ENCODE measurements at regions not wholly inside any gene's neighbourhood (a gene's known extent, or its start where the extent isn't known, plus 50 kb on each side); places are given as distances from the start of the nearest gene placed in this dataset.

DNA sequence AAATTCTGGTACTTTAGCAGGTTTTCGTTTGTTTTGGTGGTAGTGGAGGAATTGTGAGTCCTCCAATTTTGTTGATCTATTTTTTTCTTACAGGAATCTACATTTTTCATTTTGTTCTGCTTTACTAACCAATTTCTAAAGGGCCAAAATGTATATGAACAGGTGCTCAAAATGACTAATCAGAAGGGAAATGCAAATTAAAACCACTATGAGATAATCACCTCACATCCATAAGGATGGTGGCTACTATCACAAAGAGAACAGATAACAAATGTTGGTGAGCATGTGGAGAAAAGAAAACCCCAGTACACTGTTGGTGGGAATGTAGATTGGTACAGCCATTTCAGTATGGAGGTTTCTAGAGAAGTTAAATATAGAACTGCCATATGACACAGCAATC is 134.2 kb downstream of the LMO4 start:
- H3K4me3 ChIP-seq (ENCODE audit: insufficient read depth, low read depth, low read length, poor library complexity, severe bottlenecking) = no peak overlapping the region
- no peaks in the 10 kb centered on the region for H3K36me3 ChIP-seq (ENCODE audit: control insufficient read depth, insufficient read depth, low read length)

DNA sequence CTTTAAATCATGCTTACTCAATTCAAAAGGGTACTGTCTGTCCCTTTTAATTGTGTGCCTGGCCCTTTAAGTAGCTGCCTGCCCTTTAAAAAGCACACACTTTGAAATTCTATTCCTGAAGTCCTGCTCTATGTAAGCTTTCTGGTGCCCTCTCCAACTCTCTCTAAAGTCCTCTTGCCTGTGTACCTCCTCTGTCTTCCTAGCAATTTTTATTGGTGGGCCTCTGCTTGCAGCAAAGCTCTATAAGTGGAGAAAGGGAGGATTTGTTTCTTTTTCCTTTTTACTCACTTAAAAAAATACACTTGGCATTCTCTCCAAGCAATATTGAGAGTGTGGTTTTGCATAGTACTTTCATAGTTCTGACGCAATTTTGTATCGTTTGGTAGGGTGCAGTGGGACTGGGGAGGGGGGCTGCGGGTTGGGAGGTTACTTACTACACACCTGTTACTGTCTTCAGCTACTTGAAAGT is 135.4 kb downstream of the LMO4 start:
- Histone ChIP-seq H3K4me1 (ENCODE audit: control insufficient read depth, insufficient read depth, low read length, poor library complexity, severe bottlenecking) (no peaks in the 10 kb centered on the region), H3K4me3 (ENCODE audit: insufficient read depth, low read depth, low read length, poor library complexity, severe bottlenecking) (no peak overlapping the region), H3K27me3 (replicated peaks; ENCODE audit: control insufficient read depth, insufficient read depth, low read length, poor library complexity, severe bottlenecking) (no peaks in the 10 kb centered on the region), H3K36me3 (ENCODE audit: control insufficient read depth, insufficient read depth, low read length) (no peaks in the 10 kb centered on the region), H3K27ac (ENCODE audit: insufficient read depth, low read length, poor library complexity, severe bottlenecking) (no peak overlapping the region), H3K9me3 (ENCODE audit: control insufficient read depth, low read length) (no peaks in the 10 kb centered on the region)
- DNase-seq = no peak

More for the DNA sequence above, 134.2 kb downstream of the LMO4 start:
- no peak overlapping the region for H3K27ac ChIP-seq (ENCODE audit: insufficient read depth, low read length, poor library complexity, severe bottlenecking)
- no peaks in the 10 kb centered on the region for H3K9me3 ChIP-seq (ENCODE audit: control insufficient read depth, low read length)
- no peaks in the 10 kb centered on the region for H3K4me1 ChIP-seq (ENCODE audit: control insufficient read depth, insufficient read depth, low read length, poor library complexity, severe bottlenecking)
- H3K27me3 ChIP-seq (replicated peaks; ENCODE audit: control insufficient read depth, insufficient read depth, low read length, poor library complexity, severe bottlenecking) = no peaks in the 10 kb centered on the region
- no peak for DNase-seq

DNA sequence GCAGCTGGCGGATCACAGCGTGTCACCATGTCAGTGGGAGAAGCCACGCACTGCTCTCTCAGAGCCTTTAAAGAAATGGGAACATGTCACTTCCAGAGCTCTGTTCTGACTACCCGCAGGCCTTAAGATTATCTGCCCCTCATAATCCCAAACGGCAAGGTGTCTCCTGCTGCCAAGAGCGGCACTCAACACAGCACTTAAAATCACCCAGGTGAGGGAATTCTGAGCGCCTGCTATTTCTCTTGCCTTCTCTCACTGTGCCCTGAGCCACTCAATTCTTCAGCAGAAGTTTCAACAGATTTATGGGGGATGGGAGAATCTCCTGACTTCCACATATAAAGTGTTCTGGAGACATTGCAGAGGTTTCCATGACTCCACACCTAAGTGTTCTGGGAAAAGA is 137.9 kb downstream of the LMO4 start:
- Histone ChIP-seq H3K27me3 (replicated peaks; ENCODE audit: control insufficient read depth, insufficient read depth, low read length, poor library complexity, severe bottlenecking) (no peaks in the 10 kb centered on the region), H3K4me3 (ENCODE audit: insufficient read depth, low read depth, low read length, poor library complexity, severe bottlenecking) (no peak overlapping the region), H3K27ac (ENCODE audit: insufficient read depth, low read length, poor library complexity, severe bottlenecking) (no peak overlapping the region), H3K4me1 (ENCODE audit: control insufficient read depth, insufficient read depth, low read length, poor library complexity, severe bottlenecking) (no peaks in the 10 kb centered on the region), H3K9me3 (ENCODE audit: control insufficient read depth, low read length) (no peaks in the 10 kb centered on the region), H3K36me3 (ENCODE audit: control insufficient read depth, insufficient read depth, low read length) (no peaks in the 10 kb centered on the region)
- DNase-seq = no peak

DNA sequence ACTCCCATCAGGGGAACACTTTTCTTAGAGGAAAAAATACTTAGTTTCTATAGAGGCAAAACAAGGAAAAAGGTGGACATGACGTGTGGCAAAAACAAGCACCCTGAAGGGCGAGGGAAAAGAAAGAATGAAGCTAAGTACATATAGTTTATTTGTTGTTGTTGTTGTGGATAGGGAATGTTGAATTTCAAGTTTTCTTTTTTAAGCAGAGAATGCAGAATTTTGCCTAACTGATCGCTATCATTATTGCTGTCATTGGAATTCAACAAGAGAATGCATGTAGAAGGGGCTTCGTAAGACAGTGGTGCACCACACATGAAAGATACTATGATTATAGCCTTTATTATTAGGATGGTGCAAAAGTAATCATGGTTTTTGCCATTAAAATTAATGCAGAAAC is 144.0 kb downstream of the LMO4 start:
- H3K4me3 ChIP-seq (ENCODE audit: insufficient read depth, low read depth, low read length, poor library complexity, severe bottlenecking) = no peak overlapping the region
- no peaks in the 10 kb centered on the region for H3K27me3 ChIP-seq (replicated peaks; ENCODE audit: control insufficient read depth, insufficient read depth, low read length, poor library complexity, severe bottlenecking)
- no peaks in the 10 kb centered on the region for H3K9me3 ChIP-seq (ENCODE audit: control insufficient read depth, low read length)
- H3K36me3 ChIP-seq (ENCODE audit: control insufficient read depth, insufficient read depth, low read length) = no peaks in the 10 kb centered on the region
- no peaks in the 10 kb centered on the region for H3K4me1 ChIP-seq (ENCODE audit: control insufficient read depth, insufficient read depth, low read length, poor library complexity, severe bottlenecking)
- H3K27ac ChIP-seq (ENCODE audit: insufficient read depth, low read length, poor library complexity, severe bottlenecking) = no peak overlapping the region
- no peak for DNase-seq

DNA sequence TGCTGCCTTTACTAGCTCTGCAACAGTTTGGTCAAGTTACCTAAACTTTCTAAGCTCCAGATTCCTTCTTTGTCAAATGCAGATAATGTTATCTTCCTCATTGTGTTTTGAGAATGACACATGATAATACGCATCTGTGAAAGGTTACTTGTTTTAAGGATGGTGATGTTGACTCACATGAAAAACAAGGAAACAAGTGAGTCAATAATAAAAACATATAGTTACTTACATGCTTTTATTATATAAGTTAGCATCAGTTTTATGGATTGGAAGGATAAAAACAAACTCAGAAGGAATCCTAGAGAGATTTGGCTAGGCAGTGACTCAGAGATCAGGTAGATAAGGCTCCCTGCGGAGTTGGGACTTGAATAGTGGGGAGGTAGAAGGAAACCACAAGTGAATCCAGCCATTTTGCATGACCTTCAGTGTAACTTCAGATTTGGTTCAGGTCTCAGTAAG is 144.6 kb downstream of the LMO4 start:
- Histone ChIP-seq H3K4me3 (ENCODE audit: insufficient read depth, low read depth, low read length, poor library complexity, severe bottlenecking) (no peak overlapping the region), H3K9me3 (ENCODE audit: control insufficient read depth, low read length) (no peaks in the 10 kb centered on the region), H3K27ac (ENCODE audit: insufficient read depth, low read length, poor library complexity, severe bottlenecking) (no peak overlapping the region), H3K36me3 (ENCODE audit: control insufficient read depth, insufficient read depth, low read length) (no peaks in the 10 kb centered on the region), H3K4me1 (ENCODE audit: control insufficient read depth, insufficient read depth, low read length, poor library complexity, severe bottlenecking) (no peaks in the 10 kb centered on the region), H3K27me3 (replicated peaks; ENCODE audit: control insufficient read depth, insufficient read depth, low read length, poor library complexity, severe bottlenecking) (no peaks in the 10 kb centered on the region)
- no peak for DNase-seq

DNA sequence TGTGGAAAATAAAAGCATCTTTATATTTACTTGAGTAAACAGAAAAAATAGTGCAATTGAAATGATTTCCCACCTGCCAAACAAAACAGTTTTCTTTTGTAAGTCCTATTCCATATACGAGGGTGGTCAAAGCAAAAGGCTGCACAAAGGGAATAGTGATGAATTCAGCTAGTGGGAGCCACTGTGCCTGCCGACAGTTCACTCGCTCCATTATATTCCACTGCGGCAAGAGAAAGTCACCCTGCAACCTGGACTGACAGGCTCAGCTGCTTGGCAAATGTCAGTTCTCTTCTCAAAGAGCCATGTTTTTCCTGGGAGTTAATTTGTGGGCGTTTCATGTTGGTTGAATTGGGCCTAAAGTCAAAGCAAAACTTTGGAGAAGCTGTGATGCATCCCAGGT is 145.4 kb downstream of the LMO4 start:
- no peaks in the 10 kb centered on the region for H3K36me3 ChIP-seq (ENCODE audit: control insufficient read depth, insufficient read depth, low read length)
- no peak for DNase-seq
- no peak overlapping the region for H3K4me3 ChIP-seq (ENCODE audit: insufficient read depth, low read depth, low read length, poor library complexity, severe bottlenecking)
- H3K4me1 ChIP-seq (ENCODE audit: control insufficient read depth, insufficient read depth, low read length, poor library complexity, severe bottlenecking) = no peaks in the 10 kb centered on the region
- no peaks in the 10 kb centered on the region for H3K27me3 ChIP-seq (replicated peaks; ENCODE audit: control insufficient read depth, insufficient read depth, low read length, poor library complexity, severe bottlenecking)
- no peak overlapping the region for H3K27ac ChIP-seq (ENCODE audit: insufficient read depth, low read length, poor library complexity, severe bottlenecking)
- H3K9me3 ChIP-seq (ENCODE audit: control insufficient read depth, low read length) = no peaks in the 10 kb centered on the region

DNA sequence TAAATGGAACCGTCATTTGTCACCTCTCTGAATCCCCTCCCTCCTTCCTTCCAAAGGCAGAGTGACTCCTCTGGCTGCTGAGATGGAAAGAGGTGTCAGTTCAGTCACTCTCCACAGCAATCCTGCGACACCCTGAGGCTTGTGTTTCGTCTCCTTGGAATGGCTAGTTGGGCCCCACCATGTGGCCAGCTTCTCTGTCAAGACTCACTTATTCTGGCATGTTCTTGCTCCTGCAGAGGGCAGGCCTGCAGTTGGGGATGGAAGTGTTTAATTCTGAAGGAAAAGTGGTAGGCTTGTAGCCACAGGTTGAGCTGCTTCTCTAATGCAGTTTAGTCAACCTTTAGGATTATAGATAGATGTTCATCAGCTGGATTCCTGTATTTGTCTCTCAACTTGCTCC is 149.6 kb downstream of the LMO4 start:
- no peak for DNase-seq
- Histone ChIP-seq H3K4me1 (ENCODE audit: control insufficient read depth, insufficient read depth, low read length, poor library complexity, severe bottlenecking) (no peaks in the 10 kb centered on the region), H3K27me3 (replicated peaks; ENCODE audit: control insufficient read depth, insufficient read depth, low read length, poor library complexity, severe bottlenecking) (no peaks in the 10 kb centered on the region), H3K4me3 (ENCODE audit: insufficient read depth, low read depth, low read length, poor library complexity, severe bottlenecking) (no peak overlapping the region), H3K9me3 (ENCODE audit: control insufficient read depth, low read length) (no peaks in the 10 kb centered on the region), H3K36me3 (ENCODE audit: control insufficient read depth, insufficient read depth, low read length) (no peaks in the 10 kb centered on the region), H3K27ac (ENCODE audit: insufficient read depth, low read length, poor library complexity, severe bottlenecking) (no peak overlapping the region)

DNA sequence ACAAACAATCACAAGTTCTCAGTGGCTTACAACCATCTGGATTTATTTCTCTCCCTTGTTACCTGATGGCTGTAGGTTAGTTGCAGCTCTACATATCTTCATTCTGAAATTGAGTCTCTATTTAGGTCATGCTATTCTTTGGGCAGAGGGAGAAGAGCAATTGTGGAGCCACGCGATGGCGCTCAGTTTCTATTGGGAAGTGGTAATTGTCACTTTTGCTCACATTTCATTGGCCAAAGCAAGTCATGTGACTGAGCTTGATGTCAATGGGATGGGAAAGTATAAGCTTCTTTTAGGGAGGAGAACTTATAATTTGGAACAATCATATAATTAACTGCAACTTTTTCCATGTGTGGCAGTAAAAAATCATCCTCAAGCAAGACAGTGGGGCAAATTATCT is 166.5 kb downstream of the LMO4 start:
- H3K27ac ChIP-seq (ENCODE audit: insufficient read depth, low read length, poor library complexity, severe bottlenecking) = no peak overlapping the region
- H3K36me3 ChIP-seq (ENCODE audit: control insufficient read depth, insufficient read depth, low read length) = no peaks in the 10 kb centered on the region
- DNase-seq = no peak

DNA sequence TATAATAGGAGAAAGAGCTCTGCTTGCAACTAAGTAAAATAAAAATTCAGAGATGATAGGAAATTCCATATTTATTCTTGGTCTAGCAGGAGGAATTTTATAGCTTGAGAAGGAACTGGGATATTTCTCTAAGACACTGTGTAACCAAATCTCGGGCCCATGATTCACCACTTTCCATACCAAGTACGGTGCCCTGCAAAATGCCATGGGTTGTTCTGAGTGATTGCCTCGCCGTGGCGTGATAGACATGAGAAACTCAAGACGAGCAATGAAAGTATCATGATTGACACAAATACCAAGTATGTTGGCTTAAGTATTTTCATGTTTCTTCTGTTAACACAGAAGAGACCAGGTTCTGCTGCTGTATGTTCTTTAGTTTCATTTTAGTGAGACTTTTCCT is 167.2 kb downstream of the LMO4 start:
- DNase-seq = no peak
- Histone ChIP-seq H3K36me3 (ENCODE audit: control insufficient read depth, insufficient read depth, low read length) (no peaks in the 10 kb centered on the region), H3K4me1 (ENCODE audit: control insufficient read depth, insufficient read depth, low read length, poor library complexity, severe bottlenecking) (no peaks in the 10 kb centered on the region), H3K4me3 (ENCODE audit: insufficient read depth, low read depth, low read length, poor library complexity, severe bottlenecking) (no peak overlapping the region), H3K9me3 (ENCODE audit: control insufficient read depth, low read length) (no peaks in the 10 kb centered on the region), H3K27ac (ENCODE audit: insufficient read depth, low read length, poor library complexity, severe bottlenecking) (no peak overlapping the region), H3K27me3 (replicated peaks; ENCODE audit: control insufficient read depth, insufficient read depth, low read length, poor library complexity, severe bottlenecking) (no peaks in the 10 kb centered on the region)

More for the DNA sequence above, 166.5 kb downstream of the LMO4 start:
- Histone ChIP-seq H3K27me3 (replicated peaks; ENCODE audit: control insufficient read depth, insufficient read depth, low read length, poor library complexity, severe bottlenecking) (no peaks in the 10 kb centered on the region), H3K4me1 (ENCODE audit: control insufficient read depth, insufficient read depth, low read length, poor library complexity, severe bottlenecking) (no peaks in the 10 kb centered on the region), H3K9me3 (ENCODE audit: control insufficient read depth, low read length) (no peaks in the 10 kb centered on the region), H3K4me3 (ENCODE audit: insufficient read depth, low read depth, low read length, poor library complexity, severe bottlenecking) (no peak overlapping the region)

DNA sequence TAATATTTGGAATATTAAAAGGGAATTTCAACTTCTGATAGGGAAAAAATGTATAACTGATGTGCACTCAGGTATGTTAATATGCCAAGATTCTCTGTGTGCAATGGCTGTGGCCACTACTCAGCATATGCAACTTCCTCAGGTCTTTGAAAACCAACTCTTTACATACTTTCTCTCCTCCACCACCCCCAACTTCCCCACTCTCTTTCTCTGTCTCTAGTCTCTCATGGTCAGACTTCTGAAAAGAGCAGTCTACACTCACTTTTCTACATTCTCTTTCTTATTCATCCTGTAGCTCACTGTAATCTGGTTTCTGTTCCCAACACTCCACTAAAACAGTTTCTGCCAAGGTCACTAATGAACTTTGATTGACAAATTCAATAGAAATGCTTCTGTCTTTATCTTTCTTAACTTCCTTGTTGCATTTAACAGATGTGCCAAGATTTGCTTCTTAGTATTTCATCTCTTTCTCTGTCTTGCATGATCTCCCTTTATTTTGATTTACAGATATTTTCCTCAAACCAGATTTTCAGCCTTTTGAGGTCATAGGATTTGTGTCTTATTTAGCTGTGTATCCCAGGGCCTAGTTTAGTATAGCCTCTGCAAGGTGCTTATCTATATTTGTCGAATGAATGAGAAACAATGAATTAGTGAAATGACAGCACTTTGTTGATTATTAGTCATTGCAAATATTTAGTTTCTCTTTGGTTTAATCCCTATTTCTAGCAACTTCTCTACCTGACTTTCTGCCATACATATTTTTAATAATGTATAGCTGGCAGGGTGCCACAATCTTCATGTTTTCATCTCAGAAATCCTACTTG is 168.9 kb downstream of the LMO4 start:
- no peaks in the 10 kb centered on the region for H3K27me3 ChIP-seq (replicated peaks; ENCODE audit: control insufficient read depth, insufficient read depth, low read length, poor library complexity, severe bottlenecking)
- H3K4me1 ChIP-seq (ENCODE audit: control insufficient read depth, insufficient read depth, low read length, poor library complexity, severe bottlenecking) = no peaks in the 10 kb centered on the region
- no peaks in the 10 kb centered on the region for H3K9me3 ChIP-seq (ENCODE audit: control insufficient read depth, low read length)
- H3K4me3 ChIP-seq (ENCODE audit: insufficient read depth, low read depth, low read length, poor library complexity, severe bottlenecking) = no peak overlapping the region
- no peaks in the 10 kb centered on the region for H3K36me3 ChIP-seq (ENCODE audit: control insufficient read depth, insufficient read depth, low read length)
- DNase-seq = no peak
- H3K27ac ChIP-seq (ENCODE audit: insufficient read depth, low read length, poor library complexity, severe bottlenecking) = no peak overlapping the region

Measured in effector memory CD4-positive, alpha-beta T cell (primary cell).